Heart right ventricle (tissue), 16 donors: ENCODE measurements at regions not wholly inside any gene's neighbourhood (a gene's known extent, or its start where the extent isn't known, plus 50 kb on each side); places are given as distances from the start of the nearest gene placed in this dataset.
"Not testable (repeated sequence)": the region's sequence is repeated elsewhere in the genome, so short reads cannot be mapped to it uniquely, and the experiment has no call there.

ENCODE experiments used
- ATAC-seq, 8 donors: fragments of 200-7000 bp; cut with Tn5 transposase; one replicate each; pipeline ENCODE4 v1.9.1; 2020; ENCODE audit warnings: mild to moderate bottlenecking in 8 of 8, moderate library complexity in 8 of 8, moderate number of reproducible peaks in 1 of 8
- DNase-seq, 2 donors: peaks; one replicate each; pipeline ENCODE4 v3.0.0-alpha.2; 2020
- H3K27ac ChIP-seq, 10 donors: fragments of 200-600 bp; sonication (generic) in 2 of 10; one replicate each; pipeline versions ENCODE4 v1.5.0 to v1.8.0; 2020 to 2022; ENCODE audit warnings: mild to moderate bottlenecking in 3 of 10
- H3K27me3 ChIP-seq, 7 donors: fragments of 200-600 bp; one replicate each; pipeline ENCODE4 v1.8.0; 2021 to 2022; ENCODE audit warnings: mild to moderate bottlenecking in 2 of 7
- H3K36me3 ChIP-seq, 9 donors: fragments of 200-600 bp; sonication (generic) in 1 of 9; one replicate each; pipeline versions ENCODE4 v1.5.0 to v1.8.0; 2020 to 2022; ENCODE audit warnings: mild to moderate bottlenecking in 2 of 9
- H3K4me1 ChIP-seq, 9 donors: fragments of 200-600 bp; sonication (generic) in 1 of 9; one replicate each; pipeline versions ENCODE4 v1.5.0 to v1.8.0; 2020 to 2022; ENCODE audit warnings: mild to moderate bottlenecking in 4 of 9
- H3K4me3 ChIP-seq, 10 donors: fragments of 200-600 bp; sonication (generic) in 2 of 10; one replicate each; pipeline versions ENCODE4 v1.5.0 to v1.8.0; 2020 to 2022; ENCODE audit warnings: mild to moderate bottlenecking in 7 of 10, moderate library complexity in 2 of 10
- H3K9me3 ChIP-seq, 11 donors: fragments of 200-600 bp in 10 of 11; sonication (generic) in 2 of 11; one replicate each; pipeline versions ENCODE4 v1.5.0 to v1.8.0; 2013 to 2022; ENCODE audit warnings: mild to moderate bottlenecking in 2 of 11, control low read depth in 1 of 11, moderate library complexity in 1 of 11
- WGBS, 2 donors: extraction: QIAGEN DNeasy Blood & Tissue Kit; methylation state at CpG; one replicate each; pipeline ENCODE4 v1.1.7; 2013; ENCODE audit warnings: inconsistent platforms in 1 of 2; 5-methylcytosine and 5-hydroxymethylcytosine counted together
- intact Hi-C, 10 donors: fragments of 100-400 bp; cut with DNase I; formaldehyde crosslinking; loops; one replicate each; pipeline versions ENCODE4 v1.11.1 to v1.14.2; 2022
- TF ChIP-seq, protein P1 (sequence below), 9 donors: fragments of 200-600 bp; sonication (generic) in 2 of 9; IDR thresholded peaks; one replicate each; pipeline versions ENCODE4 v1.5.0 to v1.8.0; 2021 to 2022; ENCODE audit warnings: antibody characterized with exemption in 9 of 9, mild to moderate bottlenecking in 5 of 9, moderate library complexity in 1 of 9
- donor health status: Arrhythmogenic right ventricular cardiomyopathy.
- donor health status: ischemic (EF 13 %, LVEDD 7.1; RV severe dilation, severe dysfunction).
- donor health status: healthy with polysubstance abuse.
- donor health status: DM: no; HTN: yes; CAD: no.
- donor health status: DM: no; HTN: no; CAD: no.
- donor health status: ischemic (EF 25% LVEDD 6.9; RV normal size, moderate dysfunction).
- donor health status: ischemic (EF 25% LVEDD 5.7; RV mildly dilated, moderate dysfunction).
- donor health status: healthy.
- donor health status: DM: yes; HTN: yes; CAD: no.
- donor health status: Ischemic cardiomyopathy.
- donor health status: ischemic (EF 35%, LVEDD 5.7; RV mildly dilated, moderate dysfunction).
- donor health status: nonischemic (EF 11% LVEDD 7.7; RV severe dilation, severe dysfunction).
- donor health status: DM: yes; HTN: yes; CAD: no.
- donor health status: PGD.
- donor health status: ischemic (EF 29% LVEDD 5.4; RV normal size, mild dysfunction).
- donor health status: nonischemic (EF 23%, LVEDD 6.1; RV moderate dilation, normal function).

DNA sequence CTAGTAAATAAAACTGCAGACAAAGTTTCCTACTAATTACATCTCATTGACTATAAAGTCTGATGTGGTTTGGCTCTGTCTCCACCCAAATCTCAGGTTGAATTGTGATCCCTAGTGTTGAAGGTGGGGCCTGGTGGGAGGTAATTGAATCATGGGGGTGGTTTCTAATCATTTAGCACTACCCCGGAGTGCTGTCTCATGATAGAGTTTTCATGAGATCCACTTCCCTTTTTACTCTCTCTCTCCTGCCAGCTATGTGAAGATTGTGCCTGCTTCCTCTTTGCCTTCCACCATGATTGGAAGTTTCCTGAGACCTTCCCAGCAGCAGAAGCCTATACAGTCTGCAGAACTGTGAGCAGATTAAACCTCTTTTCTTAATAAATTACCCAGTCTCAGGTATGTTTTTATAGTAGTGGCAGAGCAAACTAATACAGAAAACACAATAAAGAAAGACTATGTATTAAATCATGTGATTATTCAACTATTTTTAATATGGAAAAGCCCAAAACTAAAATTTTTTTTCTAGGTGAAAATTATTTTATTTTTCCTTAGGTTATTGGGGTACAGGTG, 232.1 kb downstream of the FZD1 start:
- Histone ChIP-seq H3K9me3 (peaks cover 0 to 38% (median 7%) of the 10 kb centered on the region in 11 donors), H3K36me3 (no peaks in the 10 kb centered on the region), H3K4me1 (no peaks in the 10 kb centered on the region), H3K27me3 (no peaks in the 10 kb centered on the region), H3K27ac (no peak overlapping the region), H3K4me3 (no peak overlapping the region)
- DNase-seq (no peak), ATAC-seq (no peak)
- WGBS, 2 donors = 67 to 68% methylated on average over 1 of the region's 1 CpG
- intact Hi-C loops = no loop called here
- TF ChIP-seq, protein P1, sequence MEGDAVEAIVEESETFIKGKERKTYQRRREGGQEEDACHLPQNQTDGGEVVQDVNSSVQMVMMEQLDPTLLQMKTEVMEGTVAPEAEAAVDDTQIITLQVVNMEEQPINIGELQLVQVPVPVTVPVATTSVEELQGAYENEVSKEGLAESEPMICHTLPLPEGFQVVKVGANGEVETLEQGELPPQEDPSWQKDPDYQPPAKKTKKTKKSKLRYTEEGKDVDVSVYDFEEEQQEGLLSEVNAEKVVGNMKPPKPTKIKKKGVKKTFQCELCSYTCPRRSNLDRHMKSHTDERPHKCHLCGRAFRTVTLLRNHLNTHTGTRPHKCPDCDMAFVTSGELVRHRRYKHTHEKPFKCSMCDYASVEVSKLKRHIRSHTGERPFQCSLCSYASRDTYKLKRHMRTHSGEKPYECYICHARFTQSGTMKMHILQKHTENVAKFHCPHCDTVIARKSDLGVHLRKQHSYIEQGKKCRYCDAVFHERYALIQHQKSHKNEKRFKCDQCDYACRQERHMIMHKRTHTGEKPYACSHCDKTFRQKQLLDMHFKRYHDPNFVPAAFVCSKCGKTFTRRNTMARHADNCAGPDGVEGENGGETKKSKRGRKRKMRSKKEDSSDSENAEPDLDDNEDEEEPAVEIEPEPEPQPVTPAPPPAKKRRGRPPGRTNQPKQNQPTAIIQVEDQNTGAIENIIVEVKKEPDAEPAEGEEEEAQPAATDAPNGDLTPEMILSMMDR (IDR thresholded peaks at IDR 0.05) = no peak

DNA sequence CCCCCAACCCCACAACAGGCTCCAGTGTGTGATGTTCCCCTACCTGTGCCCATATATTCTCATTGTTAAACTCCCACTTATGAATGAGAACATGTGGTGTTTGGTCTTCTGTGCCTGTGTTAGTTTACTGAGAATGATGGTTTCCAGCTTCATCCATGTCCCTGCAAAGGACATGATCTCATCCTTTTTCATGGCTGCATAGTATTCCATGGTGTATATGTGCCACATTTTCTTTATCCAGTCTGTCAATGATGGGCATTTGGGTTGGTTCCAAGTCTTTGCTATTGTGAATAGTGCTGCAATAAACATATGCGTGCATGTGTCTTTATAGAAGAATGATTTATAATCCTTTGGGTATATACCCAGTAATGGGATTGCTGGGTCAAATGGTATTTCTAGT, 233.0 kb downstream of the FZD1 start:
- H3K4me3 ChIP-seq = not testable (repeated sequence)
- WGBS, 2 donors = 90 to 96% methylated on average over 1 of the region's 1 CpG

DNA sequence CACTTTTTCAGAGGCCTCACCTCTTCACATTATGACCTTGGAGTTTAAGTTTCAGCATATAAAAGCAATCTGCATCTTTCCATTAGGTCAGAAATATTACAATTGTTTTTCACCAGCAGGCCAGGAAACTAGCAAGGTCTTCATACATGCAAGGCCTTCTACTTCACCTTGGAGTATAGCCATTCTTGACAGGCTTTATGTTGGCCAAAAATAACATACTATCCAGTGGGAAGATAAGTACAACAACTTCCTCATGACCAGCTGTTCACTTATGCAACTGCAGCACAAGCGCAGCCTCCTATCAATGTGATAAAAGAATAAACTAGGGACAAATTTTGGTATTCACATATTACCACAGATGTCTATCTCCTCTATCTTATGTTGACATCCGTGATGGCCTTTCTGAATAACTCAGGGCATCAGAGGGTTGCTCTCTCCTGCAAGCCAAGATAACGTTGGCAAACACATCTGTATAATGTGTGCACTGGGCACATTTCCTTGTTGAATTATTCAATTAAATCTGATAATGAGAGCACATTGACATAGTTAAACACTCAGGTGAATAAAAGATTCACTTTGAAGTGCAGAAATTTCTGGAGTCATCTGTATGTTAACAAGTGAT, 239.8 kb downstream of the FZD1 start:
- intact Hi-C loops = no loop called here
- Histone ChIP-seq H3K27ac (peak overlapping the region in 1 of 10 donors; percentile 3), H3K4me1 (peaks cover 0 to 13% (median 10%) of the 10 kb centered on the region in 9 donors), H3K9me3 (peaks cover 0 to 16% (median 0%) of the 10 kb centered on the region in 11 donors), H3K27me3 (no peaks in the 10 kb centered on the region), H3K4me3 (no peak overlapping the region), H3K36me3 (no peaks in the 10 kb centered on the region)
- TF ChIP-seq, protein P1 (IDR thresholded peaks at IDR 0.05) = no peak
- DNase-seq = no peak
- peak in 5 of 8 donors; percentile 42 to 77 (median 51) for ATAC-seq
- 20 to 26% methylated on average over 3 of the region's 3 CpGs for WGBS, 2 donors

More for the DNA sequence above, 233.0 kb downstream of the FZD1 start:
- ATAC-seq, DNase-seq, H3K27me3 ChIP-seq, H3K27ac ChIP-seq, H3K4me1 ChIP-seq, intact Hi-C loops, H3K36me3 ChIP-seq: not testable (repeated sequence)
- H3K9me3 ChIP-seq = peaks cover 0 to 41% (median 7%) of the 10 kb centered on the region in 11 donors

DNA sequence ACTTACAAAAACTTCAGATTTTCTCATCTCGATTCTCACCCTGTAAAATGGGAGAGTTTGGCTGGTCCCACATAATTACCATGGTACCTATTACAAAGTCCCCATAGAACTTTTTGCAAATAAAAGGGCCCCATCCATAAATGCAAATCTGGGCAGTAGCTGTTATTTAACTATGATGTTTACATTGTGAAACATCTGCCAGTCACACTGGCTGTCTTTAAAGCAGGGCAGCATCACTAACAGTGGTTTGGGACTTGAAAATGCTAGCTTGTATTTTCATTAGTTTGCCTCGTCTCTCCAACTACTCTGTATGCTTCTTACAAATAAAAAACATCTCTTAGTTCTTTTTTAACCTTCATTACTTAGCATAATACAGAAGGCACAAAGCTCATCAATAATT, 240.7 kb downstream of the FZD1 start:
- no peak overlapping the region for H3K27ac ChIP-seq
- H3K4me3 ChIP-seq = no peak overlapping the region
- ATAC-seq (no peak), DNase-seq (no peak)
- H3K27me3 ChIP-seq = no peaks in the 10 kb centered on the region
- 87 to 92% methylated on average over 2 of the region's 2 CpGs for WGBS, 2 donors
- H3K9me3 ChIP-seq = peaks cover 0 to 16% (median 0%) of the 10 kb centered on the region in 11 donors
- H3K4me1 ChIP-seq = peaks cover 0 to 13% (median 10%) of the 10 kb centered on the region in 9 donors
- TF ChIP-seq, protein P1 (IDR thresholded peaks at IDR 0.05) = no peak
- no peaks in the 10 kb centered on the region for H3K36me3 ChIP-seq
- intact Hi-C loops = no loop called here

DNA sequence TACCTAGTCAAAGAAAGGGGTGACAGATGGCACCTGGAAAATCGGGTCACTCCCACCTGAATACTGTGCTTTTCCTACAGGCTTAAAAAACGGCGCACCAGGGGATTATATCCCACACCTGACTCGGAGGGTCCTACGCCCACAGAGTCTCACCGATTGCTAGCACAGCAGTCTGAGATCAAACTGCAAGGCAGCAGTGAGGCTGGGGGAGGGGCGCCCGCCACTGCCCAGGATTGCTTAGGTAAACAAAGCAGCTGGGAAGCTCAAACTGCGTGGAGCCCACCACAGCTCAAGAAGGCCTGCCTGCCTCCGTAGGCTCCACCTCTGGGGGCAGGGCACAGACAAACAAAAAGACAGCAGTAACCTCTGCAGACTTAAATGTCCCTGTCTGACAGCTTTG, 242.7 kb downstream of the FZD1 start:
- H3K27ac ChIP-seq, H3K27me3 ChIP-seq: not testable (repeated sequence)

DNA sequence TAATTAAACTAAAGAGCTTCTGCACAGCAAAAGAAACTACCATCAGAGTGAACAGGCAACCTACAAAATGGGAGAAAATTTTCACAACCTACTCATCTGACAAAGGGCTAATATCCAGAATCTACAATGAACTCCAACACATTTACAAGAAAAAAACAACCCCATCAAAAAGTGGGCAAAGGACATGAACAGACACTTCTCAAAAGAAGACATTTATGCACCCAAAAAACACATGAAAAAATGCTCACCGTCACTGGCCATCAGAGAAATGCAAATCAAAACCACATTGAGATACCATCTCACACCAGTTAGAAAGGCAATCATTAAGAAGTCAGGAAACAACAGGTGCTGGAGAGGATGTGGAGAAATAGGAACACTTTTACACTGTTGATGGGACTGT, 247.6 kb downstream of the FZD1 start:
- H3K4me3 ChIP-seq, ATAC-seq, H3K36me3 ChIP-seq, H3K27me3 ChIP-seq, H3K27ac ChIP-seq, DNase-seq, H3K4me1 ChIP-seq, intact Hi-C loops, H3K9me3 ChIP-seq: not testable (repeated sequence)
- 75 to 91% methylated on average over 1 of the region's 1 CpG for WGBS, 2 donors

More for the DNA sequence above, 242.7 kb downstream of the FZD1 start:
- DNase-seq, H3K9me3 ChIP-seq, H3K36me3 ChIP-seq, ATAC-seq, H3K4me3 ChIP-seq, intact Hi-C loops: not testable (repeated sequence)
- H3K4me1 ChIP-seq = peaks cover 0 to 13% (median 10%) of the 10 kb centered on the region in 9 donors
- 89 to 92% methylated on average over 10 of the region's 10 CpGs for WGBS, 2 donors
